Kidney (tissue), 13 donors: ENCODE measurements at regions not wholly inside any gene's neighbourhood (a gene's known extent, or its start where the extent isn't known, plus 50 kb on each side); places are given as distances from the start of the nearest gene placed in this dataset.

Source experiments
- DNase-seq, 5 donors: peaks; one replicate each; pipeline ENCODE4 v3.0.0-alpha.2; 2013 to 2020
- FAIRE-seq: peaks from 2 replicates; lab custom pipeline; 2012; peaks lifted over from hg19 to GRCh38; lab: Jason Lieb, UNC
- H3K27ac ChIP-seq, 2 donors: one replicate each; pipeline ENCODE4 v1.7.0; 2013; ENCODE audit warnings: low read depth in 2 of 2, low read length in 2 of 2, inconsistent platforms in 1 of 2
- H3K27me3 ChIP-seq: one replicate; pipeline ENCODE4 v1.7.1; 2013; ENCODE audit warnings: low read length, inconsistent platforms; ENCODE audit not compliant: control insufficient read depth, insufficient read depth
- H3K36me3 ChIP-seq, 3 donors: one replicate each; pipeline versions ENCODE4 v1.7.0 to v1.7.1; 2013; ENCODE audit warnings: low read length in 3 of 3, control low read depth in 1 of 3, inconsistent platforms in 1 of 3; ENCODE audit not compliant: insufficient read depth in 3 of 3, control insufficient read depth in 2 of 3
- H3K4me1 ChIP-seq, 3 donors: one replicate each; pipeline versions ENCODE4 v1.7.0 to v1.7.1; 2013; ENCODE audit warnings: low read length in 3 of 3, inconsistent platforms in 1 of 3, low read depth in 1 of 3; ENCODE audit not compliant: control insufficient read depth in 2 of 3, insufficient read depth in 2 of 3
- H3K4me3 ChIP-seq, 3 donors: one replicate each; pipeline versions ENCODE4 v1.7.0 to v1.8.1; 2013; ENCODE audit warnings: low read length in 3 of 3, control low read depth in 1 of 3, inconsistent platforms in 1 of 3
- H3K9ac ChIP-seq, 3 donors: one replicate each; pipeline versions ENCODE4 v1.7.0 to v1.7.1; 2013; ENCODE audit warnings: low read length in 3 of 3, control low read depth in 1 of 3, inconsistent platforms in 1 of 3
- H3K9me3 ChIP-seq, 3 donors: one replicate each; pipeline versions ENCODE4 v1.7.0 to v1.7.1; 2013; ENCODE audit warnings: low read length in 3 of 3, control low read depth in 1 of 3, inconsistent platforms in 1 of 3; ENCODE audit not compliant: control insufficient read depth in 2 of 3, insufficient read depth in 1 of 3
- CTCF ChIP-seq: IDR thresholded peaks from 3 replicates; pipeline ENCODE4 v1.5.1; 2012; ENCODE audit warnings: mild to moderate bottlenecking, moderate library complexity, borderline replicate concordance; ENCODE audit not compliant: insufficient read depth; ENCODE audit errors: extremely low read depth
- intact Hi-C: fragments of 100-400 bp; cut with DNase I; formaldehyde crosslinking; loops from one replicate; pipeline ENCODE4 v1.11.1; 2022
- donor health status: control.
- donor health status: control.
- donor health status: control.
- donor health status: control.
- donor health status: control.
- donor health status: DM: yes; HTN: yes; CAD: no.
- donor health status: Normal renal cell carcinoma (clear cell type).

- TF ChIP-seq CTCF, result no peak
- H3K4me3 ChIP-seq, result no peak overlapping the region
- H3K4me1 ChIP-seq, result no peaks in the 10 kb centered on the region
- H3K27me3 ChIP-seq, result no peaks in the 10 kb centered on the region
- intact Hi-C loops, result no loop called here
- DNase-seq (peak in 1 of 5 donors; percentile 10), FAIRE-seq (no peak)
- no peaks in the 10 kb centered on the region for H3K36me3 ChIP-seq
- no peaks in the 10 kb centered on the region for H3K9me3 ChIP-seq
- no peak overlapping the region for H3K9ac ChIP-seq
- H3K27ac ChIP-seq, result no peak overlapping the region
Measured at GRCh38 chr16:73186752-73187601, 139.0 kb upstream of the ZFHX3 start.

- Histone ChIP-seq H3K4me3 (no peak overlapping the region), H3K36me3 (no peaks in the 10 kb centered on the region), H3K4me1 (no peaks in the 10 kb centered on the region), H3K9ac (no peak overlapping the region), H3K27ac (no peak overlapping the region), H3K9me3 (no peaks in the 10 kb centered on the region), H3K27me3 (no peaks in the 10 kb centered on the region)
- TF ChIP-seq CTCF, result no peak
- FAIRE-seq (no peak), DNase-seq (no peak)
- intact Hi-C loops, result no loop called here
Measured at GRCh38 chr16:73185737-73186136, 137.8 kb upstream of the ZFHX3 start.

- H3K27me3 ChIP-seq, result no peaks in the 10 kb centered on the region
- no peak overlapping the region for H3K4me3 ChIP-seq
- TF ChIP-seq CTCF, result no peak
- no peaks in the 10 kb centered on the region for H3K36me3 ChIP-seq
- intact Hi-C loops, result no loop called here
- no peak for FAIRE-seq
- H3K4me1 ChIP-seq, result no peaks in the 10 kb centered on the region
- H3K9me3 ChIP-seq, result no peaks in the 10 kb centered on the region
- no peak overlapping the region for H3K9ac ChIP-seq
- peak in 1 of 5 donors; percentile 31 for DNase-seq
- no peak overlapping the region for H3K27ac ChIP-seq
Measured at GRCh38 chr16:73183611-73184092, 135.7 kb upstream of the ZFHX3 start.
